Anterior cingulate cortex (tissue), 58 donors: ENCODE measurements at regions not wholly inside any gene's neighbourhood (a gene's known extent, or its start where the extent isn't known, plus 50 kb on each side); places are given as distances from the start of the nearest gene placed in this dataset.
"Not testable (repeated sequence)": the region's sequence is repeated elsewhere in the genome, so short reads cannot be mapped to it uniquely, and the experiment has no call there.

Experiments
- DNase-seq, 58 donors: peaks; one replicate each; lab custom pipeline; 2025; lab: John Stamatoyannopoulos, UW

DNA sequence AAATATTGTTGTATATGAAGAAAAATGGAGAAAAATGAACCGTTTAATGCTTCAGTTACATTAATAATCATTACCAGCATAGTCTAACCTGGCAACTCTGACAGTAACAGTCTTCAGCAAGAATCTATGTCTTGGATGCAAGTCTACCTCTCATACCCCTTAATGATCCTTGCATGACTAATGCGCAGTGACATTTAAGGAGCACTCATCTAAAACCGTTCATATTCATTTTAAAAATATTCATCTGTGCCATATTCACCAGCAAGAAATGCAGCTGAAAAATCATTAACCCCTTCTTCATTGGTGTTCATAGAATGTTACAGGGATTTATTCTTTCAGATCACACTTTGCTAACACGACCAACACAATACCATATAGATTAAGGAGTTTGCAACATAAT is 227.2 kb upstream of the ASCC3 start:
- DNase-seq, result no peak

DNA sequence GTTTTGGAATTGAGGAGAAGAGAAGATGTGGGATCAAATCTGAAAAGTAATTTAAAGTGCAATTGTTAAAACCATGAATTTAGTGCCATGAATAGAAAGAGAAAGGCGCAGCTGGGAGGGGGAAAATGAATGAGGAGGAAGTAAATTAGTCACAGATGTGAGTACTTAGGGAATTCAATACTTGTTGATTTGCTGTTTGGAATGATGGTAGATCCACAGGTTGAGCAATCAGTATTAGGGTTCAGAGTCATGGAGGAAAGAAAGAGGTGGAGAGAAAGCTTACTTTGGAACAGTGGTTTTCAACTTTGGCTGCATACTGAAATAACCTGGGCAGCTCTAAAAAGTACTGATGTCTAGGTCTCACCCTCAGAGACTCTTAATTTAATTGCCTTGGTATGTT is 229.7 kb upstream of the ASCC3 start:
- no peak for DNase-seq

GRCh38 chr6:101113468-101114260 is 232.5 kb upstream of the ASCC3 start:
- DNase-seq, result peak in 1 of 58 donors; percentile 4

GRCh38 chr6:101114703-101115102 is 233.6 kb upstream of the ASCC3 start:
- peak in 13 of 58 donors; percentile 0 to 63 (median 5) for DNase-seq

GRCh38 chr6:101116337-101116736 is 235.2 kb upstream of the ASCC3 start:
- DNase-seq, result no peak

- peak in 1 of 58 donors; percentile 1 for DNase-seq
Measured at GRCh38 chr6:101117393-101118135, 236.4 kb upstream of the ASCC3 start.

DNA sequence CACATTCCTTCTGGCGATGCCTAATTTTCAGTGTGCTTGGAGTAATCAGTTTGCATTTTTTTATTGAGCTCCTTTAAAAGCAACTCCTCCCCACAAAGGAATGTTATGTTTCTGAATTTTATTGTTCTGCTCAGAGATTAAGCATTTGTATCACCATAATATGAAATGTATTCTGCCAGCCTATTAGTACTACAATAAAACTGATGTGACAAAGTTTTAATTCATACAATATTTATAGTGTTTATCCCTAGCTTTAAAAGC is 236.9 kb upstream of the ASCC3 start:
- no peak for DNase-seq

GRCh38 chr6:101120747-101121146 is 239.6 kb upstream of the ASCC3 start:
- DNase-seq, result no peak

DNA sequence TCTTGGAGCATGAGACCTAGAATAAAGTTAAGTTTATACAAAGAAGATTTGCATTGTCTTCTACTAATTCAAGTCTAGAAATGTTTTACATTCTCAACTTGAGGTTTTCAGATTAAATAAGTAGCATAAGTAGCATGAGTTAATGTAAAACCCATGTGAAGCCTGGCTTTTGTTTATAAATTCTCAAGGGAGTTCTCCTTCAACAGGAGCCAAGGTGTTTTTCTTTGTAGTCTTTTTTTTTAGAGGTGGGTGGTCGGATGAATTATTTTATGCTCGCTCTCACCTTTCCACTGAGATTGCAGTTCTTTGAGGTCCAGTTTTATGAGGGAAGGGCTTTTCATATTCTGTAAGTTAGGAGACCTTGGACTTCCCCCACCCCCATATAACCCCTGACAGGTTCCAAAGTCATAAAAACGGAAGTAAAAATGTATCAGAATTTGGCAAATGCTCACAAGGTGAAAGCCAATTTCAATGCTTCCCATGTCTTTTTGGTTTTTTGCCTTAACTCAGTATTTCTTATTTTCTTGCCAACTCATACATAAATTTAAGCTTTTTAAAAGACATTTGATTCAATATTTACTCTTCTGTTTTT is 244.3 kb upstream of the ASCC3 start:
- no peak for DNase-seq

DNA sequence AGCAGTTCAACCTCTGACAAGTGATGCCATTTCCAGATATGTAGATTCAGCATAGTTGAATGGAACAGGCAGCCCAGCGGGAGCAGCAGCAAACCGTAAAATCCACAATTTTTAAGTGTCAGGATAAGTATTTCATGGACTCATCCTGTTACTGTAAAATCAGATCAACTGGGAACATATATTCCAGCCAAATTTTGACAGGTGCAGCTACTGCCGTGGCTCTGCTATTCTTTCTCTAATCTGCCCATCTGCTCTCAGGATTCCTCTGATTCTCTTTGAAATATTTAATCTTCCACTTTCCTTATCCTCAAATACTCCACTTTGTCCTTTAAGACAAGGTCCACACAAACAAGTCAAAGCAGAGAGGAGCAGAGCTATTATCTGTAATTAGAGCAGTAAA is 245.4 kb upstream of the ASCC3 start:
- DNase-seq, result no peak

DNA sequence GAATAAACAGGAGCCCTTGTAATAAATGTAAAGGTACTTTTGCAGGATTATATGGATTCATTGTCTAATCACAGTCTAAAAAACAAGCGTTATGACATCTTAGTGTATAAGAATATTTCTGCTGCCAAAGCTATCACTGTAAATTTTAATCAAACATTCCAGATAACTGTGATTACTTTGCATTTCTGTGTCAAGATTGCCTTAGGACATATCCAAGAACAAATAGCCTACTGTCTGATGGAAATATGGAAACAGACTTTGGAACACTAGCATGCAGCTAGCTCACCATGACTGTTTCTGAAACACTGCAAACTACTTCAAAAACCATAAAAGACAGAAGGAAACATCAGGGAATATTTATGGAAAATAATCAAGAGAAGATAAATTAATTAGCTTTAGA is 248.7 kb upstream of the ASCC3 start:
- DNase-seq, result no peak

DNA sequence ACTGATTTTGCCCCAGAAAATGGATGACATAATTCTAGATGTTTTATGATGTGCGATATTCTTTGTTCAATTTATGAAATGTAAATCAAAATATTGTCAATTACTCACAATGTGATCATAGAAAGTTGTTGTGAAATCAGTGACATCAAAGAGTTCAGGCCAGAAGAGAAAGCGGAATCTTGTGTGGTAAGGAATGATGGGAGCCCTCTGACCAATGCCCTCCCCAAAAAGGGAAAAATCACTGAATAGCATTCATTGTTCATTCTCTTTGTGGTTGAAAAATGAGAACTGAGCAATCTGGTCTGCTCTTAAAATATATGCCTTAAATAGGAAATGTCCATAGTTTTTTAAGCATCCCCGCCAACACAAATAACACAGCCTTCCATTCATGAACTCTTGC is 247.1 kb upstream of the GRIK2 start:
- DNase-seq, result no peak

DNA sequence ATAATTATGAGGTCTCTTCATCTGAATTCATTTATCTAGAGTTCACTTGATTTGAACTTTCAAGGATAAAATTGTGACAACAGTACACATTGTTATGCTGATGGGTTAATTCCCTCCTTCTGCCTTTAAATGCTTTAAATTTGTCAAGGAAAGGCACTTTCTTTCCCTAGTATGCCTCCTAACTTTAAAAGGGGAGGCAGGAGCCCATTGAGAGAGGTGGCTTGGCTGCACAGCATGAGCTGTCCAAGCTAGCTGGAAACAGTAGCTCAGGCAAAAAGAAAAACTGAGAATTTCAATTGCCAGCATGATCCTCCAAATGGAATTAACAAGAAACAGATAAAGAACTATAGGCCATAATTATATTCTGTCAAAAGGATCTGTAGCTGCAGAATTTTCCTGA is 243.3 kb upstream of the GRIK2 start:
- DNase-seq, result no peak

GRCh38 chr6:101157638-101158037 is 235.9 kb upstream of the GRIK2 start:
- DNase-seq, result not testable (repeated sequence)

- no peak for DNase-seq
Measured at GRCh38 chr6:101163611-101164010, 229.9 kb upstream of the GRIK2 start.

DNA sequence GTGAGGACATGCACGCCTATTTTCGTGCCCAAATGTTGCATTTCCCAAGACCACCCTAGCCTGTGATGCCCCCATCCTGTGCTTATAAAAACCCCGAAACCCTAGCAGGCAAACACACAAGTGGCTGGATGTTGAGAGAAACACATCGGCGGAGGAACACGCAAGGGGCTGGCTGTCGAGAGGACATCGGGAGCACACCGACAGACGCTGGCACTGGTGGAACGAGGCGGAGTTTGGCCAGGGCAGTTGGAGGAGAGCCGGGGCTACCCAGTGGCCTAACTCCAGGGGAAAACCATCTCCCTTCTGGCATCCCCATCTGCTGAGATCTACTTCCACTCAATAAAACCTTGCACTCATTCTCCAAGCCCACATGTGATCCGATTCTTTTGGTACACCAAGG is 225.9 kb upstream of the GRIK2 start:
- no peak for DNase-seq

DNA sequence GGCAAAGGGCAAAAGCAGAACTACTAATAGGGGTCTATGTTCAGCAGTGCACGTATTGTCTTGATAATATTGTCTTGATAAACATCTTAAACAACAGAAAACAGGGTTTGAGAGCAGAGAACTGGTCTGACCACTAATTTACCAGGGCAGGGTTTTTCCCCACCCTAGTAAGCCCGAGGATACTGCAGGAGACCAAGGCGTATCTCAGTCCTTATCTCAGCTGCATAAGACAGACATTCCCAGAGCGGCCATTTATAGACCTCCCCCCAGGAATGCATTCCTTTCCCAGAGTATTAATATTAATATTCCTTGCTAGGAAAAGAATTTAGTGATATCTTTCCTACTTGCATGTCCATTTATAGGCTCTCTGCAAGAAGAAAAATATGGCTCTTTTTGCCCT is 222.5 kb upstream of the GRIK2 start:
- not testable (repeated sequence) for DNase-seq

- DNase-seq, result no peak
Measured at GRCh38 chr6:101178748-101179147, 214.8 kb upstream of the GRIK2 start.

DNA sequence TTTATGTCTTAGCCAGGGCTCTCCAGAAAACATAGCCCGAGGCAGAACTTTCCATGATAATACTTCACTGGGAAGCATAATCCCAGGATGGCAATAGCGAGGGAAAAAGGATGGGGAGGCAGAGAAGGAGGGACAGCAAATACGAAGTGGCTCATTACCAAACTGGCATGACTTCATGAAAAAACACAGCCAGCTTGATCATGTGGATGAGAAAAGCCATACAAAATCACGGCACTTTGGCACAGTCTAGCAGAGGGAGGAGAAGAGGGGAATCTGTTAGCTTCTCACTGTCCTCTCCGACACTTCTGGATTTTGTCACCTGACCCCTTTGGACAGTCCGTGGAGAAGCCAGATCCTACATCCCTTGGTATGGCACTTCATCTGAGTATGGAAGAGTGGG is 212.5 kb upstream of the GRIK2 start:
- DNase-seq, result no peak

DNA sequence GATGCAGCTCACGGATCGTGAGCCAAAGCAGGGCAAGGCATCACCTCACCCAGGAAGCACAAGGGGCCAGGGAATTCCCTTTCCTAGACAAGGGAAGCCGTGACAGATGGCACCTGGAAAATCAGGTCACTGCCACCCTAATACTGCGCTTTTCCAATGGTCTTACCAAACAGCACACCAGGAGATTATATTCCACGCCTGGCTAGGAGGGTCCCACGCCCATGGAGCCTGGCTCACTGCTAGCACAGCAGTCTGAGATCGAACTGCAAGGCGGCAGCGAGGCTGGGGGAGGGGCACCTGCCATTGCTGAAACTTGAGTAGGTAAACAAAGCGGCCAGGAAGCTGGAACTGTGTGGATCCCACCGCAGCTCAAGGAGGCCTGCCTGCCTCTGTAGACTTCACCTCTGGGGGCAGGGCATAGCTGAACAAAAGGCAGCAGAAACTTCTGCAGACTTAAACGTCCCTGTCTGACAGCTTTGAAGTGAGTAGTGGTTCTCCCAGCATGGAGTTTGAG is 205.2 kb upstream of the GRIK2 start:
- not testable (repeated sequence) for DNase-seq

- DNase-seq, result peak in 1 of 58 donors; percentile 8
Measured at GRCh38 chr6:101195588-101195987, 197.9 kb upstream of the GRIK2 start.

GRCh38 chr6:101199441-101199840 is 194.1 kb upstream of the GRIK2 start:
- DNase-seq, result no peak
